GM18907 (cell line): ENCODE measurements at regions not wholly inside any gene's neighbourhood (a gene's known extent, or its start where the extent isn't known, plus 50 kb on each side); places are given as distances from the start of the nearest gene placed in this dataset.

Source experiments
- ATAC-seq: cut with Tn5 transposase; IDR thresholded peaks from one replicate; pipeline ENCODE4 v1.9.1; 2021; ENCODE audit warnings: mild to moderate bottlenecking, moderate library complexity; ENCODE audit not compliant: unreplicated experiment

DNA sequence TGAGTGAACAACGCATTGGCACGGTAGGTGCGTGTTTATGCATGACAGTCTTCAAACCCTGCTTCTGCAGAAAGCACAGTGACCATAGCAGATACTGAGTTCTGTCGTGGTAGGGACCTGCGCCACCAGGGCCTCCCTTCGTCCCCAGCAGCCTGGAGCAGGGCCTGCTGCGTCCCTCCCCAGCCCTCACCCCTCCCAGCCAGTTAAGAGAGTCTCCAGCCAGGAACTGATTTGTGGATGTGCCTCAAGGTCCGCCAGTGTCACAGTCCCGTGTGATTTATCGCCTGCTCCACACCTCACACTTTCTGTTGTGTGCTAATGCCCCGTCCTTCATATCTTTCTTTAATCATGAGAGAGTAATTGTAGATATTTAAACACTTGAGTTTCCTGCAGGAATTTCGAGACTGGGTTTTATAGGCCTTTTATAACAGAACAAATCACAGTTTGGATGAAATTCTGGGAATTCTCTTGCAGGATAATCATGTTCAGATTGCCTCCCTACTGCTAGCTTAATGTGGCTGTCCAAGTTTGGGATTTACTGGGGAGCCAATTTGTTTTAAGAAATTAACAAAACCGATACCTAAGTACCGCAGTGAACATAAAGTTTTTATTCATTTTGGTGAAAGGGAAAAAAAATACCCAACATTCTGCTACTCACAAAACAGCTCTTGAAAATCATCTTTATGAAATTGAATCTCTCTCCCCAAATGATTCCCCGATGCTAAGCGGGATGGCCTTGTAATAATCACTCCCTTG lies 438.6 kb downstream of the TSHZ3 start:
- ATAC-seq, result no peak

GRCh38 chr19:30909216-30909615 lies 440.0 kb downstream of the TSHZ3 start:
- ATAC-seq, result no peak

- no peak for ATAC-seq
Observed at GRCh38 chr19:30908262-30908771, 440.9 kb downstream of the TSHZ3 start.

DNA sequence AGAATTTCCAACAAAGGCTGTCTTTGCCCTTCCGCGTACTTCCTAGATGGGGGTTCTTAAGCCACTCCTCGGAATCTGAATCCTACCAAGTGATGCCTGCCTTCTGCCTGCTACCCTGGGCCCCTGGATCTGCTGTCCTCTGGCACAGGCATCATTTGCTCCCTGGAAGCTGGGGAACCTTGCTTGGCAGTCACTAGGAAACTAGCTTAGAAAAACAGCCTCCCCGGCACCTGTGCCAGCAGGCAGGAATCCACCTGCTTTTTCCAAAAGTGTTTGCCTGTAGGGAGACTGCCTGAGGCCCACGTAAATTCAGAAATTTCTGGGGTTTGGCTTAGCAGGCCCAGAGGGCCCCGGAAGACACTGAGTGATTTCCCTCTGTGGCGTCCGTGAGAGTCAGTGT lies 442.4 kb downstream of the TSHZ3 start:
- no peak for ATAC-seq

DNA sequence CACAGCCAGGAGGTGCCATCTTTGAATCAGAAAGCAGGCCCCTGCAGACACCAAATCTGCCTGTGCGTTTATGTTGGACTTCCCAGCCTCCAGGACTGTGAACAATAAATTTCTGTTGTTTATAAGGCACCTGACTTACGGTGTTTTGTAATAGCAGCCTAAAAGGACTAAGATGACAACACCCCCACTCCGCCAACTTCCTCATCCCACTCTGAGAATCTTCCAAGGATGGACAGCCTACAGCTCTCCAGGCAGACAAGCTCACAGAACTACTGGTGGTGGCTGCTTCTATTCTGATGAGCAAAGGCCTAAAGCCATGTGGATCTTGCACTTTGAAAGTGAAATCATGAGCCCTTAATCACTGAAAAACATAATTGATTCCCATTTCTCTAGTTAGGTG lies 449.2 kb downstream of the TSHZ3 start:
- no peak for ATAC-seq

GRCh38 chr19:30898353-30899103 lies 450.7 kb downstream of the TSHZ3 start:
- ATAC-seq, result no peak

- ATAC-seq, result no peak
Observed at GRCh38 chr19:30897553-30897952, 451.7 kb downstream of the TSHZ3 start.

DNA sequence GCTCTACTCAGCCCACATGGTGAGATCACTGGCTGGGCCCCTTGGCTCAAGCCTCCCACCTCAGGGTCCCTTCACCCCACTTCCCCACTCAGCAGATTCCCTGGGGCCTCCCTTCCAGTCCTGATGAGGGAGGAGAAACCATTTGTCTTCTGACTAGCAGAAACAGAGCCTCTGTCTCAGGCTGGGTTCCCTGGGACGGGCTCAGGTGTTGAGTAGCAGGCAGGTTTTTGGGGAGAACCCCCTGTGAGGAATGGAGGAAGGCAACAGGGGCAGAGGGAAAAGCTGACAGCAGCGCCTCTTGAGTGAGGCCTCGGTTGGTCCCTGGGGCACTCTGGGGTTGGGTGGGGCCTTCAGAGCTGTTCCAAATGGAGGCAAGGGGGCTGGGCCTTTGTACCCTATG lies 452.2 kb downstream of the TSHZ3 start:
- no peak for ATAC-seq

DNA sequence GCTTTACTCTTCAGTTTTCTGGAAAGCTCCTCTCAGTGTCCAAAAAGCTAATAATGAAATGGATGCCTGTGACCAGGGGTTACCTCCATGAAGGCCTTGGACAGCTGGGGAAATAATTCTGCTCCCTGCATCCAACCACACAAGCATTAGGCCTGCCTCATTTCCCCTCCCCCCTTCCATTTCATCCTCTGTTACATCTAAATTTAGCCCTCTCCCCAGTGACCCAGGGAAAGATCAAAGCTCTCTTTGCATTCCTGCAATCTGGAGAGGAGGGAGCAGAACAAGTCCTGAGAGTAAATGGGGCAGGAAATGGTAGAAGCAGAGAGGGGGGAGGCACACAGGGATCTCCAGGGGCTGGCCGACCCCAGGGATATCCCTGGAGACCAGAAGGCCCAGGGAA lies 452.7 kb downstream of the TSHZ3 start:
- ATAC-seq, result no peak

GRCh38 chr19:30895946-30896345 lies 453.3 kb downstream of the TSHZ3 start:
- no peak for ATAC-seq

DNA sequence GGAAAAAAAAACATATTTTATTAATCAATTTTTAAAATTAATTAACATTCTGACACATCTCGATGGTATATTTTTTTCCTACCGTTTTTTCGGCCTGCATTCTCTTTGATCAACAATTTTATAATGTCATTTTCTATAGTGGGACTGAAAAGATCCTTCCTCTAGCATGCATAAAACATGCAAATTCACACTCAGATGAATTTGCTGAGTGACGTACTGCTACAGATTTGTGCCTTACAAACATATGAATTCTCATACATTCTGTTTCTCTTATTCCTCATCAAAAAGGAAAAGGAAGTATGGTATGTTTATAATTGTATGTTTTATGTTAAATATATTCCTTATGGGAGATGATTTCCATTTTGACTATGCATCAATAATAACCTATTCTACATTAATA lies 458.2 kb downstream of the TSHZ3 start:
- no peak for ATAC-seq

DNA sequence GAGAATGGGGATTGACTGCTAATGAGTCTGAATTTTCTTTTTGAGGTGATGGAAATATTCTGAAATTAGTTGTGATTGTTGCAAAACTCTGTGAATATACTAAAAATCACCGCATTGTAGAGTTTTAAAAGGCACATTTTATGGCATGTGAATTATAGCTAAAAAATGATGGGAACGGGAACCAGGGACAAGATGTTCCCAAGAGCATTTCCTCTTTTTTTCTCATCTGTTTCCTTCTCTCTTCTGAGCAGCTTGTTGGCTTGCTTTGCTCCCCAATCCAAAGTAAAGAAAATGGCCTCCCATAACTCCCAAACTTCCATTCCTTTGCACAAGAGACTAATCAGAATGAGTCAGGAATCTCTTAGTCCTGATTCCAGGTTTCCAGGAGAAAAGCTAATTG lies 459.2 kb downstream of the TSHZ3 start:
- no peak for ATAC-seq

DNA sequence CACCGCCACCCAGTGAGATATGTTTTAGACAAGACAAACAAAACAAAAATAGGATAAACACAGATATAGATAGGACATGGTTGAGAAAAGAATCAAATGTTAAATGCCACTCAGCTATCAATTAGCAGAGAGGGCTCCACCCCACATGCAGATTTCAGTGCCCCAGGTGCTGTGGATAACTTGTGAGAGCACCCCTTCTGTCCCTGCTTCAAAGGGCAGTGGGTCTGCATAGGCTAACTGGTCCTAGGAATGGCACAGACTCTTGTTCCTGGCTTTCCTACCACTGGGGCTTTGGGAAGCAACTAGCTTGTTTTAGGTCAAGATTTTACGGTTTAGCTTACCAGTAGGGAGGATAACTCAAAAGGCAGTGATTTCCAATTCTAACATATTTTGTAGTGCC lies 460.3 kb downstream of the TSHZ3 start:
- no peak for ATAC-seq

DNA sequence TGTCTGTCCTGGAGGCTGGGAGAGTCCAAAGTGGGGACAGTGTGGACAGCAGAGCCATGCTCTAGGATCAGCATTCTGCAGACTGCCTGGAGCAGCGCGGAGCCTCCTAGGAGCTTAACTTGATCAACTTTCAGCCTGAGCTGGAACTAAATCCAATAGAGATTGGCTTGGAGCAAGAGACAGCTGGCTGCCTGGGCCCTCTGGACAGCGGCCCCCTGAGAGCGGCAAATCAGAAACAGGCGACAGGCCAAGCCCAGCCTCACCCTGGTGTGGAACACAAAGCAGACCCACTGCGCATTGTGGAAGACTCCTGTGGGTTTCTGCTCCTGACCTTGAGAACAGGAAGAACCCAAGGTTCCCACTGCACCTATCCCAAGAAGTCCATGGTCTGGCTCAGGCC lies 462.2 kb downstream of the TSHZ3 start:
- no peak for ATAC-seq

DNA sequence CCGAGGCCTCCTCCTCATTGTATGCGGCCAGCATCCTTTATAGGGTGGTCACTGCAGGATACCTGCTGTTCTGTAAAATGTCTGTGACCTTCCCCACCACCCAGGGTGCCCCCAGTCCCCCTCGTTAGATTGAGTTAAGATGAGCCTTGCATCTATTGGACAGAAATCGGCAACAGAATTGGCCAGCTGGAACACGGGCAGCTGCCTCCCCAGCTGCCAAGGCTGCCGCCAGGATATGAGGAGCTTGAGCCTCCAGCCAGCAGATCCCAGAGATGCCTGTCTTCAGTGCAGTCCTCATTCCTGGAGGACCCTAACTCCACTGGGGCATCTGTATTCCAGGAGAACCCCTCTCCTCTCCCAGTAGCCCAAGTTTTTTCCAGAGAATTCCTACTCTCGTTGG lies 463.0 kb downstream of the TSHZ3 start:
- ATAC-seq, result no peak

DNA sequence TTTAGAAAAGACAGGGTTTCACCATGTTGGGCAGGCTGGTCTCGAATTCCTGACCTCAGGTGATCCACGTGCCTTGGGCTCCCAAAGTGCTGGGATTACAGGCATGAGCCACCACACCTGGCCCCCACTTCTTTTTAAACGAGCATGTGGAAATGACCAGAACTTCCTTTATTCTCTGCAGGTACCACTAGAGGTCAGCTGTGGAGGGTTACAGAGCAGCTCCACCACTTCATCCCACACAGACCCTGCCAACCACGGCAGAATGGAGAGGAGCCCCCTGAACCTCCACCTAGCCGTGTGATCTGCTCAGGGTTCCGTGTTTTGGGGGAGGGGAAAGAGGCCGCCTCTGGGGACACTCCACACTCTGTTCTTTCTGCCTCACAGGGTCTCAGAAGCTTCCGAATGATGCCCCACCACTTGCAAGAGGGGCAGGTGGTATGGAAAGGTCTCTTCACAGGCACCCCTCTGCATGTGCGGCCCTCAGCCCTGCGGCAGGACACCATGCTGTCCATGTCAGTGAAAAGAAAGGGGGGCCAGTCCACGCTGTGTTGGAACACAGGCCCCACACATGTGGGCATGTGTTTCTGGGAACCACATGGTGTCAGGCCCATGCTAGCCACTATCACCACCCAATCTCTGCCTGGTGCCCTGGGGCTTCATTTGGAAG lies 465.0 kb downstream of the TSHZ3 start:
- no peak for ATAC-seq

DNA sequence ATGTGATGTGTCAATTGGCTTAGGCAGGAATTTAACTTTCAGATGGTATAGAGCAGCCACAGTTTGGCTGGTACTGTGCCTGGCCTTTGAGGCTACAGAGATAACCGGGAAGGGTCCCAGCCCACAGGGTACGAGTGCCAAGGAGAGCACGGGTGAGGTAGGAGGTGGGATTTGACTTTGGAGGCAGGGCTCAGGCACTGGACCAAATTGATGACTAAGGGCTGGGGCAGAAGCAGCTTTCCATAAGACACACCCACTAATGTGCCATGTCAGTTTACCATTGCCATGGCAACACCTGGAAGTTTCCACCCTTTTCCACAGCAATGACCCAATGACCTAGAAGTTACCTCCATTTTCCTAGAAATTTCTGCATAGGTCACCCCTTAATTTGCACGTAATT lies 466.2 kb downstream of the TSHZ3 start:
- no peak for ATAC-seq

- ATAC-seq, result no peak
Observed at GRCh38 chr19:30882411-30883005, 466.7 kb downstream of the TSHZ3 start.

- no peak for ATAC-seq
Observed at GRCh38 chr19:30881930-30882329, 467.3 kb downstream of the TSHZ3 start.

DNA sequence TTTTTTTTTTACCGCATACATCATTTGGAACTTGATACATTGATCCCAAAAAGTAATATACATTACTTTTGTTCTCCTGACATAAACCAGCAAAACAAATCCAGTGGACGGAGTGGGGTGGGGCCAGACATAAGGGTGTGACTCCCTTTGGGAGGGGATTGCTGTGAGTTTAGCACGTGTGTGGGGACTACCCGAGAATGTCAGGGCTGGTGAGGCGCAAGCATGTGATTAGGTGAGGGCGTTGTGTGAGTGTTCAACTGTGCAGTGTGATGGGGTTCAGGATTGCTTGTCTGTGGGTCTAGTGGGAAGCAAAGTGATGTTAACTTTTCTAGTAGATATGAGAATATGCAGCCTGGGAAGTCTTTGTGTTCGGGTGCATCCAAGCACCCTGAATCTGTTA lies 468.0 kb downstream of the TSHZ3 start:
- no peak for ATAC-seq

DNA sequence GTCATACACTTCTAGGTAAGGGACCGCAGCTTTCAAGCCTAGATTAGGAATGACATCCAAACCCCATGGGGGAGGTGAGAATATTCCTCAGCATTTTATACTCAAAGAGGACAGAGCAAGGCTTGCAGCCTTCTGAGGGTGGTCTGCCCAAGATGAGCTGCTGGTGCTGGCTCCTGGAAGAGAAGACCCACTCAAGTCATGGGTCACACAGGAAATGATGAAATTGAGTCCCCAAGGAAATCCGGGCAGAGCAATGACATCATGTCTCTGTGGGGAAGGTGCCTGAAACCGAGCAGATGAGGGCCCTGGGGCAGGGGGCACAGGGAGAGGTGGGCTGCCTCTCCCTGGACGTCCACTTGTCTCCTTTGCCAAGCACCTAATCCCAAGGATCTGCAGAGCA lies 468.7 kb downstream of the TSHZ3 start:
- ATAC-seq, result no peak
